OCI-LY1 (cell line): ENCODE measurements at regions not wholly inside any gene's neighbourhood (a gene's known extent, or its start where the extent isn't known, plus 50 kb on each side); places are given as distances from the start of the nearest gene placed in this dataset.

Experiments
- H2AFZ ChIP-seq: fragments of 200-600 bp; sonication (generic), shearing (Covaris generic); 2 replicates; pipeline ENCODE4 v1.6.0; 2014; ENCODE audit warnings: antibody characterized with exemption, mild to moderate bottlenecking, low read length
- H3F3A ChIP-seq: fragments of 200-600 bp; sonication (generic), shearing (Covaris generic); 2 replicates; pipeline ENCODE4 v1.6.0; 2014; ENCODE audit warnings: mild to moderate bottlenecking, antibody characterized with exemption, low read length, moderate library complexity; ENCODE audit not compliant: insufficient read depth
- H3K27ac ChIP-seq: fragments of 200-600 bp; sonication (generic); 2 replicates; pipeline ENCODE4 v1.5.1; 2014; ENCODE audit warnings: low read length, mixed run types, mild to moderate bottlenecking, low read depth; ENCODE audit not compliant: poor library complexity, severe bottlenecking
- H3K27me3 ChIP-seq: fragments of 200-600 bp; sonication (generic); 2 replicates; pipeline ENCODE4 v1.6.0; 2014; ENCODE audit warnings: antibody characterized with exemption, mild to moderate bottlenecking, low read length, moderate library complexity; ENCODE audit not compliant: insufficient read depth
- H3K36me3 ChIP-seq: fragments of 200-600 bp; sonication (generic); 2 replicates; pipeline ENCODE4 v1.6.1; 2014; ENCODE audit warnings: mild to moderate bottlenecking, antibody characterized with exemption, low read length, moderate library complexity, mixed read lengths; ENCODE audit not compliant: insufficient read depth
- H3K4me1 ChIP-seq: fragments of 200-600 bp; sonication (generic); 2 replicates; pipeline ENCODE4 v1.5.1; 2014; ENCODE audit warnings: mild to moderate bottlenecking, low read length, moderate library complexity; ENCODE audit not compliant: insufficient read depth, severe bottlenecking
- H3K4me2 ChIP-seq: fragments of 200-600 bp; sonication (generic), shearing (Covaris generic); 2 replicates; pipeline ENCODE4 v1.6.1; 2014; ENCODE audit warnings: low read length
- H3K4me3 ChIP-seq: fragments of 200-600 bp; sonication (generic); 2 replicates; pipeline ENCODE4 v1.5.1; 2014; ENCODE audit warnings: low read length, low read depth, mild to moderate bottlenecking, mixed read lengths; ENCODE audit not compliant: poor library complexity, severe bottlenecking
- H3K79me2 ChIP-seq: fragments of 200-600 bp; shearing (Covaris generic); 2 replicates; pipeline ENCODE4 v1.6.1; 2016; ENCODE audit warnings: mixed run types, low read length, mixed read lengths; ENCODE audit not compliant: insufficient read depth
- H3K9ac ChIP-seq: fragments of 200-600 bp; sonication (generic), shearing (Covaris generic); 2 replicates; pipeline ENCODE4 v1.6.1; 2014; ENCODE audit warnings: mild to moderate bottlenecking, low read length, mixed read lengths
- H3K9me2 ChIP-seq: fragments of 200-600 bp; sonication (generic), shearing (Covaris generic); 2 replicates; pipeline ENCODE4 v1.6.1; 2014; ENCODE audit warnings: low read depth, mild to moderate bottlenecking, low read length, mixed read lengths
- H3K9me3 ChIP-seq: fragments of 200-600 bp; shearing (Covaris generic); 2 replicates; pipeline ENCODE4 v1.6.1; 2014; ENCODE audit warnings: low read length, mixed read lengths
- H4K20me1 ChIP-seq: fragments of 200-600 bp; sonication (generic), shearing (Covaris generic); 2 replicates; pipeline ENCODE4 v1.6.0; 2016; ENCODE audit warnings: mild to moderate bottlenecking, low read length; ENCODE audit not compliant: insufficient read depth
- EZH2 ChIP-seq: fragments of 200-600 bp; sonication (generic), shearing (Covaris generic); IDR thresholded peaks from 2 replicates; pipeline ENCODE4 v1.8.0; 2017; ENCODE audit warnings: borderline replicate concordance, mixed run types, mild to moderate bottlenecking, antibody characterized with exemption, low read length, moderate library complexity, mixed read lengths
- TF ChIP-seq, protein P1 (sequence below): fragments of 200-600 bp; sonication (generic), shearing (Covaris generic); IDR thresholded peaks from 2 replicates; pipeline ENCODE4 v1.5.1; 2017; ENCODE audit warnings: mild to moderate bottlenecking, antibody characterized with exemption, low read length, moderate library complexity, mixed read lengths

DNA sequence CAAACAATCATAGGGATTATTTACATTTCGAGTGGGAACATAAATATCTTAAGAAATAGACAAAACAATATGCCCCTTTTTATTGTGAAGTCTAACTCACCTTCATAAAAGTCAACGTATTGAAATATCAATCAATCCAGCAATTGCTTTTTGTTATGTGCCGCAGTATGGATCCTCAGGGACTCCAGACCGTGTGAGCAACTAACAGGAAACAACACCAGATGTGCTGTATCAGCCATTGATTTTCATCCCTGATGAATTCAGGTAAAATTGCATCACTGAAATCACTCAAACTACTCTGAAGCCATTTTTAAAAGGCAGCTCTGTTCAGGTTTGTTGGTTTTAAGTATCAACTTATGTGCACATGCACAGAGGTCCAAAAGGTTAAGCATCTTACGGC lies 197.3 kb upstream of the FAT1 start:
- Histone ChIP-seq H3K9ac (no peak overlapping the region), H3K4me1 (no peaks in the 10 kb centered on the region), H4K20me1 (no peaks in the 10 kb centered on the region), H3F3A (no peaks in the 10 kb centered on the region), H3K4me3 (no peak overlapping the region), H3K4me2 (no peak overlapping the region), H3K27me3 (no peaks in the 10 kb centered on the region), H3K9me2 (no peaks in the 10 kb centered on the region), H3K27ac (no peak overlapping the region), H3K79me2 (no peaks in the 10 kb centered on the region), H3K36me3 (no peaks in the 10 kb centered on the region), H3K9me3 (no peaks in the 10 kb centered on the region), H2AFZ (no peak overlapping the region)
- no peak for TF ChIP-seq EZH2
- TF ChIP-seq, protein P1, sequence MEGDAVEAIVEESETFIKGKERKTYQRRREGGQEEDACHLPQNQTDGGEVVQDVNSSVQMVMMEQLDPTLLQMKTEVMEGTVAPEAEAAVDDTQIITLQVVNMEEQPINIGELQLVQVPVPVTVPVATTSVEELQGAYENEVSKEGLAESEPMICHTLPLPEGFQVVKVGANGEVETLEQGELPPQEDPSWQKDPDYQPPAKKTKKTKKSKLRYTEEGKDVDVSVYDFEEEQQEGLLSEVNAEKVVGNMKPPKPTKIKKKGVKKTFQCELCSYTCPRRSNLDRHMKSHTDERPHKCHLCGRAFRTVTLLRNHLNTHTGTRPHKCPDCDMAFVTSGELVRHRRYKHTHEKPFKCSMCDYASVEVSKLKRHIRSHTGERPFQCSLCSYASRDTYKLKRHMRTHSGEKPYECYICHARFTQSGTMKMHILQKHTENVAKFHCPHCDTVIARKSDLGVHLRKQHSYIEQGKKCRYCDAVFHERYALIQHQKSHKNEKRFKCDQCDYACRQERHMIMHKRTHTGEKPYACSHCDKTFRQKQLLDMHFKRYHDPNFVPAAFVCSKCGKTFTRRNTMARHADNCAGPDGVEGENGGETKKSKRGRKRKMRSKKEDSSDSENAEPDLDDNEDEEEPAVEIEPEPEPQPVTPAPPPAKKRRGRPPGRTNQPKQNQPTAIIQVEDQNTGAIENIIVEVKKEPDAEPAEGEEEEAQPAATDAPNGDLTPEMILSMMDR = no peak

DNA sequence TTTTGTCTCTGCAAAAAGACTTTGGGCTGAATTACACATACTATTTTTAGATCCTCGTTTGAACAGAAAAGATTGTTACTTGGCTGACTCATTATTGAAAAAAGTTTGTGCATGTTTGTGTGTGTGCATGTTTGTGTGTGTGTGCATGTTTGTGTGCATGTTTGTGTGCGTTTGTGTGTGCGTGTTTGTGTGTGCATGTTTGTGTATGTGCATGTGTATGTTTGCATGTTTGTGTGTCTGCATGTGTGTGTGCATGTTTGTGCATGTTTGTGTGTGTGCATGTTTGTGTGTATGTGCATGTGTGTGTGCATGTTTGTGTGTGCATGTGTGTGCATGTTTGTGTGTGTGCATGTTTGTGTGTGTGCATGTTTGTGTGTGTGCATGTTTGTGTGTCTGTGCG lies 201.1 kb upstream of the FAT1 start:
- no peak overlapping the region for H3K4me3 ChIP-seq
- H3F3A ChIP-seq = no peaks in the 10 kb centered on the region
- H3K79me2 ChIP-seq = no peaks in the 10 kb centered on the region
- no peaks in the 10 kb centered on the region for H3K9me3 ChIP-seq
- no peaks in the 10 kb centered on the region for H4K20me1 ChIP-seq
- no peak overlapping the region for H3K9ac ChIP-seq
- no peak overlapping the region for H3K27ac ChIP-seq
- peaks cover 4% of the 10 kb centered on the region for H3K4me1 ChIP-seq
- no peaks in the 10 kb centered on the region for H3K36me3 ChIP-seq
- TF ChIP-seq, protein P1 = no peak
- no peak for TF ChIP-seq EZH2
- no peak overlapping the region for H2AFZ ChIP-seq
- no peaks in the 10 kb centered on the region for H3K9me2 ChIP-seq
- no peak overlapping the region for H3K4me2 ChIP-seq
- no peaks in the 10 kb centered on the region for H3K27me3 ChIP-seq

GRCh38 chr4:186927624-186928023 lies 204.0 kb upstream of the FAT1 start:
- no peaks in the 10 kb centered on the region for H3F3A ChIP-seq
- no peak for TF ChIP-seq EZH2
- TF ChIP-seq, protein P1 = no peak; the same call in 1 of the 2 replicates
- H2AFZ ChIP-seq = peak overlapping the region; percentile 88
- H3K9me3 ChIP-seq = no peaks in the 10 kb centered on the region
- no peak overlapping the region for H3K27ac ChIP-seq
- no peak overlapping the region for H3K4me3 ChIP-seq
- no peaks in the 10 kb centered on the region for H3K79me2 ChIP-seq
- H3K4me2 ChIP-seq = no peak overlapping the region
- H3K4me1 ChIP-seq = peaks cover 8% of the 10 kb centered on the region
- H3K9ac ChIP-seq = no peak overlapping the region; the same call in 1 of the 2 replicates
- no peaks in the 10 kb centered on the region for H4K20me1 ChIP-seq
- no peaks in the 10 kb centered on the region for H3K27me3 ChIP-seq
- H3K36me3 ChIP-seq = no peaks in the 10 kb centered on the region
- H3K9me2 ChIP-seq = no peaks in the 10 kb centered on the region
